COLO668 (cell line): ENCODE measurements at regions not wholly inside any gene's neighbourhood (a gene's known extent, or its start where the extent isn't known, plus 50 kb on each side); places are given as distances from the start of the nearest gene placed in this dataset.

Source experiments
- DNase-seq: peaks from one replicate; lab custom pipeline; 2025; ENCODE audit not compliant: unreplicated experiment; lab: John Stamatoyannopoulos, UW

GRCh38 chr15:37572401-37572800, 362.0 kb upstream of the TMCO5A start:
- DNase-seq = no peak

GRCh38 chr15:37574985-37575384, 359.5 kb upstream of the TMCO5A start:
- no peak for DNase-seq

- DNase-seq = no peak
Measured at GRCh38 chr15:37576952-37577351, 357.5 kb upstream of the TMCO5A start.

- no peak for DNase-seq
Measured at GRCh38 chr15:37581866-37582532, 352.4 kb upstream of the TMCO5A start.

- DNase-seq = no peak
Measured at GRCh38 chr15:37582852-37583251, 351.6 kb upstream of the TMCO5A start.

GRCh38 chr15:37586011-37586583, 348.3 kb upstream of the TMCO5A start:
- no peak for DNase-seq

GRCh38 chr15:37586976-37587375, 347.5 kb upstream of the TMCO5A start:
- no peak for DNase-seq

- DNase-seq = peak; percentile 13
Measured at GRCh38 chr15:37594417-37594816, 340.0 kb upstream of the TMCO5A start.

GRCh38 chr15:37595426-37595970, 338.9 kb upstream of the TMCO5A start:
- no peak for DNase-seq

- DNase-seq = no peak
Measured at GRCh38 chr15:37599156-37599555, 335.3 kb upstream of the TMCO5A start.

GRCh38 chr15:37616215-37616614, 318.2 kb upstream of the TMCO5A start:
- DNase-seq = peak; percentile 8

- no peak for DNase-seq
Measured at GRCh38 chr15:37618353-37618752, 316.1 kb upstream of the TMCO5A start.

- DNase-seq = no peak
Measured at GRCh38 chr15:37619358-37620042, 314.9 kb upstream of the TMCO5A start.

GRCh38 chr15:37625576-37625975, 308.9 kb upstream of the TMCO5A start:
- no peak for DNase-seq

GRCh38 chr15:37628507-37628906, 305.9 kb upstream of the TMCO5A start:
- DNase-seq = no peak

- no peak for DNase-seq
Measured at GRCh38 chr15:37636736-37637135, 297.7 kb upstream of the TMCO5A start.

- no peak for DNase-seq
Measured at GRCh38 chr15:37638116-37638515, 296.3 kb upstream of the TMCO5A start.

GRCh38 chr15:37638691-37639090, 295.7 kb upstream of the TMCO5A start:
- no peak for DNase-seq

- DNase-seq = no peak
Measured at GRCh38 chr15:37652646-37653417, 281.6 kb upstream of the TMCO5A start.

GRCh38 chr15:37678124-37678523, 256.3 kb upstream of the TMCO5A start:
- DNase-seq = no peak

- no peak for DNase-seq
Measured at GRCh38 chr15:37679627-37680026, 254.8 kb upstream of the TMCO5A start.
